K562 (cell line): ENCODE measurements at regions not wholly inside any gene's neighbourhood (a gene's known extent, or its start where the extent isn't known, plus 50 kb on each side); places are given as distances from the start of the nearest gene placed in this dataset.

Source experiments
- ATAC-seq: fragments of 200-7000 bp; cut with Tn5 transposase; 3 replicates; pipeline ENCODE4 v1.9.1; 2020; ENCODE audit warnings: moderate library complexity
- BruUV-seq: library from RNA; stranded (reverse); fragments of 400-500 nt; replicated peaks from 2 replicates; lab custom pipeline; 2021; lab: Mats Ljungman, UMichigan
- CTCF ChIA-PET: fragments of 300-600 bp; formaldehyde crosslinking; extraction: SDS; loops from one replicate; lab custom pipeline; 2021; ENCODE audit warnings: low intra/inter-chr PET ratio; lab: Yijun Ruan, JAX
- POLR2A ChIA-PET: fragments of 300-600, 350-650 bp; sonication (Branson Sonifier 250); formaldehyde crosslinking; extraction: SDS; loops from one replicate; lab custom pipeline; 2021; ENCODE audit warnings: antibody characterized with exemption, inconsistent platforms; lab: Yijun Ruan, JAX
- DNase-seq, 4 experiments: peaks; one replicate each; pipeline versions ENCODE4 v3.0.0 to v3.0.0-alpha.2; 2011 to 2018; ENCODE audit warnings: low spot score in 3 of 4, mixed read lengths in 3 of 4; ENCODE audit errors: extremely low read depth in 1 of 4
- FAIRE-seq: peaks from 2 replicates; lab custom pipeline; 2011; peaks lifted over from hg19 to GRCh38; lab: Jason Lieb, UNC
- H2AFZ ChIP-seq: 2 replicates; pipeline ENCODE4 v1.6.0; 2011; ENCODE audit warnings: low read depth, low read length, control low read depth, inconsistent platforms
- H3K27ac ChIP-seq: fragments of 200-600 bp; 3 replicates; pipeline ENCODE4 v1.8.0; 2011; ENCODE audit warnings: low read depth, mild to moderate bottlenecking, control low read depth, inconsistent platforms, low read length, moderate library complexity, mixed read lengths; ENCODE audit errors: extremely low read depth
- H3K27me3 ChIP-seq, 2 experiments: fragments of 300-600 bp in 1 of 2; 2 replicates in 1 of 2; 3 replicates in 1 of 2; pipeline versions ENCODE4 v1.6.0 to v1.8.0; 2011; ENCODE audit warnings: inconsistent platforms in 2 of 2, low read length in 2 of 2, mild to moderate bottlenecking in 1 of 2, mixed read lengths in 1 of 2, moderate library complexity in 1 of 2; ENCODE audit not compliant: control insufficient read depth in 2 of 2, insufficient read depth in 2 of 2
- H3K36me3 ChIP-seq: fragments of 300-600 bp; 3 replicates; pipeline ENCODE4 v1.8.0; 2011; ENCODE audit warnings: mild to moderate bottlenecking, low read length, inconsistent platforms; ENCODE audit not compliant: control insufficient read depth, insufficient read depth
- H3K4me1 ChIP-seq, 2 experiments: fragments of 200-600 bp in 1 of 2; replicated peaks in 1 of 2; 2 replicates in 1 of 2; 3 replicates in 1 of 2; pipeline versions ENCODE4 v1.5.1 to v1.8.0; 2011; ENCODE audit warnings: inconsistent platforms in 2 of 2, low read length in 2 of 2, mild to moderate bottlenecking in 1 of 2, mixed read lengths in 1 of 2, moderate library complexity in 1 of 2; ENCODE audit not compliant: control insufficient read depth in 2 of 2, insufficient read depth in 2 of 2
- H3K4me2 ChIP-seq: 2 replicates; pipeline ENCODE4 v1.6.1; 2011; ENCODE audit warnings: low read length, control low read depth, inconsistent platforms, mixed read lengths; ENCODE audit not compliant: insufficient read depth
- H3K4me3 ChIP-seq: fragments of 200-600 bp; sonication (generic), shearing (Covaris generic); 2 replicates; pipeline ENCODE4 v1.5.1; 2016; ENCODE audit warnings: control low read depth, inconsistent platforms
- H3K79me2 ChIP-seq: fragments of 200-600 bp; 3 replicates; pipeline ENCODE4 v1.8.0; 2011; ENCODE audit warnings: low read length, inconsistent platforms; ENCODE audit not compliant: control insufficient read depth, insufficient read depth
- H3K9ac ChIP-seq, 2 experiments: 2 replicates each; pipeline versions ENCODE4 v1.6.0 to v1.6.1; 2011; ENCODE audit warnings: low read depth in 2 of 2, low read length in 2 of 2, control low read depth in 1 of 2, inconsistent platforms in 1 of 2, mild to moderate bottlenecking in 1 of 2, mixed read lengths in 1 of 2; ENCODE audit not compliant: insufficient read depth in 1 of 2
- H3K9me1 ChIP-seq: one replicate; pipeline ENCODE4 v1.6.0; 2011; ENCODE audit warnings: inconsistent platforms, mild to moderate bottlenecking, low read length, moderate library complexity; ENCODE audit not compliant: control insufficient read depth, insufficient read depth
- H3K9me3 ChIP-seq: replicated peaks from 2 replicates; pipeline ENCODE4 v1.5.1; 2011; ENCODE audit warnings: low read depth, low read length, inconsistent platforms; ENCODE audit not compliant: control insufficient read depth, insufficient read depth
- H4K20me1 ChIP-seq: replicated peaks from 2 replicates; pipeline ENCODE4 v1.6.1; 2011; ENCODE audit warnings: low read length, inconsistent platforms, mixed read lengths; ENCODE audit not compliant: control insufficient read depth, insufficient read depth
- ELF1 ChIP-seq: fragments of 200-800 bp; sonication (Bioruptor generic); IDR thresholded peaks from 2 replicates; pipeline ENCODE4 v1.6.1; 2016; ENCODE audit warnings: missing genetic modification characterization, missing compliant biosample characterization
- FOXM1 ChIP-seq, 2 experiments: fragments of 450-650 bp in 1 of 2; sonication (generic) in 1 of 2; formaldehyde crosslinking in 1 of 2; IDR thresholded peaks; 2 replicates each; pipeline versions ENCODE4 v1.6.1 to v1.9.0; 2017 to 2022; ENCODE audit warnings: low read depth in 2 of 2, mild to moderate bottlenecking in 2 of 2, missing genetic modification reagents in 1 of 2, moderate library complexity in 1 of 2
- KDM4B ChIP-seq, 2 experiments: fragments of 450-650 bp in 1 of 2; sonication (generic) in 1 of 2; IDR thresholded peaks; 2 replicates each; pipeline ENCODE4 v1.6.1; 2016 to 2017; ENCODE audit warnings: borderline replicate concordance in 2 of 2, antibody characterized with exemption in 1 of 2, low read depth in 1 of 2, mild to moderate bottlenecking in 1 of 2
- MAX ChIP-seq: sonication (generic); formaldehyde crosslinking; IDR thresholded peaks from 2 replicates; pipeline ENCODE4 v1.9.0; 2022; ENCODE audit warnings: mild to moderate bottlenecking, missing genetic modification reagents
- NFRKB ChIP-seq: fragments of 450-650 bp; IDR thresholded peaks from 2 replicates; pipeline ENCODE4 v1.6.1; 2016; ENCODE audit warnings: low read depth
- POLR2B ChIP-seq: fragments of 450-650 bp; IDR thresholded peaks from 2 replicates; pipeline ENCODE4 v1.6.1; 2018; ENCODE audit warnings: low read depth; ENCODE audit not compliant: partially characterized antibody
- PPARD ChIP-seq: fragments of 250-450 bp; sonication (Bioruptor Pico); IDR thresholded peaks from 2 replicates; pipeline ENCODE4 v1.8.0; 2022; ENCODE audit warnings: inconsistent platforms, mild to moderate bottlenecking, moderate library complexity
- RBBP5 ChIP-seq: fragments of 200-600 bp; sonication (generic); IDR thresholded peaks from 2 replicates; pipeline ENCODE4 v1.6.1; 2012; ENCODE audit warnings: borderline replicate concordance, mild to moderate bottlenecking, low read length, control low read depth, inconsistent platforms; ENCODE audit not compliant: insufficient read depth, poor library complexity, severe bottlenecking
- ZBTB1 ChIP-seq: sonication (generic); formaldehyde crosslinking; IDR thresholded peaks from 2 replicates; pipeline ENCODE4 v1.8.1; 2023; ENCODE audit warnings: missing genetic modification reagents, low read depth, mild to moderate bottlenecking, borderline replicate concordance
- ZNF133 ChIP-seq: fragments of 250-450 bp; sonication (Bioruptor Pico); IDR thresholded peaks from 2 replicates; pipeline ENCODE4 v1.4.0; 2020; ENCODE audit warnings: mild to moderate bottlenecking
- WGBS: fragments of 100-300 bp; shearing (Covaris generic); methylation state at CpG from one replicate; pipeline ENCODE4 v1.1.6; 2016; ENCODE audit warnings: low coverage, mixed read lengths; ENCODE audit not compliant: insufficient coverage; ENCODE audit errors: missing lambda C conversion rate; 5-methylcytosine and 5-hydroxymethylcytosine counted together
- in situ Hi-C: fragments of 300-500 bp; cut with MboI; formaldehyde crosslinking; loops from 4 replicates; pipeline ENCODE4 v1.15.0; 2018; ENCODE audit warnings: inconsistent platforms, mixed read lengths
- intact Hi-C: fragments of 100-400 bp; cut with micrococcal nuclease; formaldehyde crosslinking; loops from 2 replicates; pipeline ENCODE4 v1.14.2; 2022
- TF ChIP-seq, protein P1 (sequence below): fragments of 250-450 bp; sonication (Bioruptor Pico); IDR thresholded peaks from 2 replicates; pipeline ENCODE4 v1.8.0; 2022; ENCODE audit warnings: inconsistent platforms
- TF ChIP-seq, protein P2 (sequence below): fragments of 450-650 bp; IDR thresholded peaks from 2 replicates; pipeline ENCODE4 v1.6.1; 2017; ENCODE audit warnings: antibody characterized with exemption
- TF ChIP-seq, protein P3 (sequence below), 2 experiments: fragments of 450-650 bp in 1 of 2; sonication (generic) in 1 of 2; formaldehyde crosslinking in 1 of 2; IDR thresholded peaks in 1 of 2; conservative IDR thresholded peaks in 1 of 2; 2 replicates each; pipeline versions ENCODE4 v1.6.1 to v1.8.1; 2016 to 2023; ENCODE audit warnings: mild to moderate bottlenecking in 2 of 2, moderate library complexity in 2 of 2, inconsistent platforms in 1 of 2, missing genetic modification reagents in 1 of 2

DNA sequence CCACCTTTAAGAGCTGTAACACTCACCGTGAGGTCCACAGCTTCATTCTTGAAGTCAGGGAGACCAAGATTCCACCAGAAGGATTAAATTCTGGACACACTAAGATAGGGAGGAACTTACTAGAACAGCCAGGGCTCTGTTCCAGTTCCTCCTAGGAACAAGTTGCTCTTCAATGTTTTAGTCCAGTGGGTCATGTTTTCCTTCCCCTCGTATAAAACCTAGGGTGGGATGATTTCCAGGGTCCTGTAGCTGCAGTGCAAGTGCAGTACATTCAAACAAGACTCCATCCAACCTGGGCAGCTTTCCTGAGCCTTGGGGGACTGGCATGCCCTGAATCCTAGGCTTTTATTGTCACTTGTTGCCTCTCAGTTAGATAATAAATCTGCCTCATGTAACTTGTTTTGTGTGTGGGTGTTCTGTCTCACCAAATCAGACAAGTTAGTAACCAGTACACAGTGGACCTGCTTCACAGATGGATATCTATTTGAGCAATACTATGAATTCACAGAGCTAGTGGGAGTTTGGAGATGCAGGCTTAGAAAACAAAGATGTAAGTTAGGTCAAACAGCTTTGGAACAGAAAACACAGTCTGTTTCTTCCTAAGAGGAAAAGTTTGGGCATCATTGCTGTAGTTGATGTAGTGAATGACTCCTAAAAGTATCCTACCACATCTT lies 405.6 kb downstream of the GABRG2 start:
- Histone ChIP-seq H2AFZ (no peak overlapping the region), H3K27ac (no peak overlapping the region), H3K4me3 (no peak overlapping the region), H4K20me1 (no peaks in the 10 kb centered on the region), H3K79me2 (no peaks in the 10 kb centered on the region), H3K9me1 (no peaks in the 10 kb centered on the region), H3K9me3 (no peaks in the 10 kb centered on the region), H3K4me1 (no peaks in the 10 kb centered on the region), H3K27me3 (no peaks in the 10 kb centered on the region), H3K9ac (no peak overlapping the region), H3K4me2 (no peak overlapping the region), H3K36me3 (no peaks in the 10 kb centered on the region)
- CTCF ChIA-PET, result no interaction called here
- TF ChIP-seq PPARD (CRISPR knock-in tag) (no peak), ELF1 (tag) (no peak), RBBP5 (no peak), ZBTB1 (no peak), NFRKB (no peak), KDM4B (IDR thresholded peaks at IDR 0.05; ENCODE audit: borderline replicate concordance in 2 of 2, low read depth in 1 of 2) (no peak), FOXM1 (IDR thresholded peaks at IDR 0.05; ENCODE audit: low read depth) (no peak), FOXM1 (CRISPR knock-in tag; IDR thresholded peaks at IDR 0.05; ENCODE audit: low read depth) (no peak), MAX (no peak), ZNF133 (CRISPR knock-in tag) (no peak), POLR2B (no peak)
- TF ChIP-seq, protein P1, sequence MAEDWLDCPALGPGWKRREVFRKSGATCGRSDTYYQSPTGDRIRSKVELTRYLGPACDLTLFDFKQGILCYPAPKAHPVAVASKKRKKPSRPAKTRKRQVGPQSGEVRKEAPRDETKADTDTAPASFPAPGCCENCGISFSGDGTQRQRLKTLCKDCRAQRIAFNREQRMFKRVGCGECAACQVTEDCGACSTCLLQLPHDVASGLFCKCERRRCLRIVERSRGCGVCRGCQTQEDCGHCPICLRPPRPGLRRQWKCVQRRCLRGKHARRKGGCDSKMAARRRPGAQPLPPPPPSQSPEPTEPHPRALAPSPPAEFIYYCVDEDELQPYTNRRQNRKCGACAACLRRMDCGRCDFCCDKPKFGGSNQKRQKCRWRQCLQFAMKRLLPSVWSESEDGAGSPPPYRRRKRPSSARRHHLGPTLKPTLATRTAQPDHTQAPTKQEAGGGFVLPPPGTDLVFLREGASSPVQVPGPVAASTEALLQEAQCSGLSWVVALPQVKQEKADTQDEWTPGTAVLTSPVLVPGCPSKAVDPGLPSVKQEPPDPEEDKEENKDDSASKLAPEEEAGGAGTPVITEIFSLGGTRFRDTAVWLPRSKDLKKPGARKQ (CRISPR knock-in tag), result no peak
- TF ChIP-seq, protein P2, sequence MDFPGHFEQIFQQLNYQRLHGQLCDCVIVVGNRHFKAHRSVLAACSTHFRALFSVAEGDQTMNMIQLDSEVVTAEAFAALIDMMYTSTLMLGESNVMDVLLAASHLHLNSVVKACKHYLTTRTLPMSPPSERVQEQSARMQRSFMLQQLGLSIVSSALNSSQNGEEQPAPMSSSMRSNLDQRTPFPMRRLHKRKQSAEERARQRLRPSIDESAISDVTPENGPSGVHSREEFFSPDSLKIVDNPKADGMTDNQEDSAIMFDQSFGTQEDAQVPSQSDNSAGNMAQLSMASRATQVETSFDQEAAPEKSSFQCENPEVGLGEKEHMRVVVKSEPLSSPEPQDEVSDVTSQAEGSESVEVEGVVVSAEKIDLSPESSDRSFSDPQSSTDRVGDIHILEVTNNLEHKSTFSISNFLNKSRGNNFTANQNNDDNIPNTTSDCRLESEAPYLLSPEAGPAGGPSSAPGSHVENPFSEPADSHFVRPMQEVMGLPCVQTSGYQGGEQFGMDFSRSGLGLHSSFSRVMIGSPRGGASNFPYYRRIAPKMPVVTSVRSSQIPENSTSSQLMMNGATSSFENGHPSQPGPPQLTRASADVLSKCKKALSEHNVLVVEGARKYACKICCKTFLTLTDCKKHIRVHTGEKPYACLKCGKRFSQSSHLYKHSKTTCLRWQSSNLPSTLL, result no peak
- TF ChIP-seq, protein P3, sequence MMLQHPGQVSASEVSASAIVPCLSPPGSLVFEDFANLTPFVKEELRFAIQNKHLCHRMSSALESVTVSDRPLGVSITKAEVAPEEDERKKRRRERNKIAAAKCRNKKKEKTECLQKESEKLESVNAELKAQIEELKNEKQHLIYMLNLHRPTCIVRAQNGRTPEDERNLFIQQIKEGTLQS (IDR thresholded peaks at IDR 0.05), result no peak
- TF ChIP-seq, protein P3 (CRISPR knock-in tag; conservative IDR thresholded peaks at IDR 0.05), result no peak
- POLR2A ChIA-PET, result no interaction called here
- intact Hi-C loops, result no loop called here
- FAIRE-seq (no peak), DNase-seq (no peak), ATAC-seq (no peak)
- BruUV-seq, result no TSS peak
- 0% methylated on average over 2 of the region's 2 CpGs for WGBS
- in situ Hi-C loops, result no loop called here
